AG09309 (cell line): ENCODE measurements at regions not wholly inside any gene's neighbourhood (a gene's known extent, or its start where the extent isn't known, plus 50 kb on each side); places are given as distances from the start of the nearest gene placed in this dataset.
"Not testable (repeated sequence)": the region's sequence is repeated elsewhere in the genome, so short reads cannot be mapped to it uniquely, and the experiment has no call there.

Experiments used
- DNase-seq: peaks from one replicate; pipeline ENCODE4 v3.0.0-alpha.2; 2010; ENCODE audit warnings: low read depth
- H3K4me3 ChIP-seq: 2 replicates; pipeline ENCODE4 v1.5.1; 2011; ENCODE audit warnings: mild to moderate bottlenecking, low read depth, low read length, moderate library complexity; ENCODE audit not compliant: control insufficient read depth
- TF ChIP-seq, protein P1 (sequence below): IDR thresholded peaks from 2 replicates; pipeline ENCODE4 v1.5.1; 2011; ENCODE audit warnings: mild to moderate bottlenecking, low read depth, low read length, inconsistent platforms; ENCODE audit not compliant: insufficient read depth, control insufficient read depth; ENCODE audit errors: missing control alignments

DNA sequence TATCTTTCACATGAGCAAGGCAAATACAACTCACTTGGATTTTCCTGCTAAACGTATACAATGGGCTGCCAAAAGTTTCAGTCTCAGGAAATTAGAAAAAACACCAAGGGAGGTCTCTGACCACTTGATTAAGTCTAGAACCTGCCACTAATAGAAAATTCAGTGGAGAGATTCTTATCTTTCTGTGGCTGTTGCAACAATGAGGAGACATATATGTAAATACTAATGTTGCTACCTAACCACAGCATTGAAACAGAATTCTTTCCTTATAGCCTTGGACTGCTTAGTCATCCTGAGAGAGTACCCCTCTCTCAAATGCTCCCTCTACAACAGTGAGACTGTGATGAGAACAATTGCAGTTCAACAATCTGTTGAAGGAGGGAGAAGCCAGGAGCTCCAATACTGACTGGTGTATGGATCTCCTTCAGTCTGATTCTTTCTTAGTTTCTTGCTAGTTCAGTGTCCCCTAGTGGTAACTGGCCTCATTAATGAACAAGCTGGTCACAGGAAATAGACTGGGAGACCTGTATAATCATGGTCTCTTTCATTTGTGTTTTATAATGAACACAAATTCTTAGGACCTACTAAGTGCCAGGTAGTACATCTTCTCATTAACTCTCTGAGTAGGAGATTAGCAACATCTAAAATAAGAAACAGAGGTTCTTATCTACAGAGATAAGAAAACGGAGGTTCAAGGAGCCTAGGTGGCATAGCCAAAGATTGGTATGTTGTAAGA lies 164.5 kb downstream of the SLC38A4 start:
- DNase-seq: peak; percentile 71
- TF ChIP-seq, protein P1, sequence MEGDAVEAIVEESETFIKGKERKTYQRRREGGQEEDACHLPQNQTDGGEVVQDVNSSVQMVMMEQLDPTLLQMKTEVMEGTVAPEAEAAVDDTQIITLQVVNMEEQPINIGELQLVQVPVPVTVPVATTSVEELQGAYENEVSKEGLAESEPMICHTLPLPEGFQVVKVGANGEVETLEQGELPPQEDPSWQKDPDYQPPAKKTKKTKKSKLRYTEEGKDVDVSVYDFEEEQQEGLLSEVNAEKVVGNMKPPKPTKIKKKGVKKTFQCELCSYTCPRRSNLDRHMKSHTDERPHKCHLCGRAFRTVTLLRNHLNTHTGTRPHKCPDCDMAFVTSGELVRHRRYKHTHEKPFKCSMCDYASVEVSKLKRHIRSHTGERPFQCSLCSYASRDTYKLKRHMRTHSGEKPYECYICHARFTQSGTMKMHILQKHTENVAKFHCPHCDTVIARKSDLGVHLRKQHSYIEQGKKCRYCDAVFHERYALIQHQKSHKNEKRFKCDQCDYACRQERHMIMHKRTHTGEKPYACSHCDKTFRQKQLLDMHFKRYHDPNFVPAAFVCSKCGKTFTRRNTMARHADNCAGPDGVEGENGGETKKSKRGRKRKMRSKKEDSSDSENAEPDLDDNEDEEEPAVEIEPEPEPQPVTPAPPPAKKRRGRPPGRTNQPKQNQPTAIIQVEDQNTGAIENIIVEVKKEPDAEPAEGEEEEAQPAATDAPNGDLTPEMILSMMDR: peak; percentile 83
- no peak overlapping the region for H3K4me3 ChIP-seq

DNA sequence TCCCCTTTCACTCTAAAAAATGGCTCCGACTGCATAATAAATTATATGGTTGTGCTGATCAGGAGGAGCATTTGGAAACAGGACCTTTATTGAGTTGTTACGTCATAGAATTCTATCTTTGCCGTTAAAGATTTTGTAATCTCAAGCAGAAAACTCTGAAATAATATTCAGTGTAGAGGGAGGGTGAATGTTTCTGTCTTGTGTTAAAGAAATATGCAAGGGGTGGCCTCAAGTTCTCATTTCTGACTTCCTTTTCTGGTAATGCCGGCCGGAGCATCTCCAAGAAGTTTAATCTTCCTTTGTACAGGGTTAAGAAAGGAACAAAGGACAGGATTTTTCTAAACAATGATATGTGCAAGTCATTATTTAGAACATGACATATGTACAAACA lies 165.1 kb downstream of the SLC38A4 start:
- TF ChIP-seq, protein P1: no peak
- H3K4me3 ChIP-seq: no peak overlapping the region
- DNase-seq: no peak

DNA sequence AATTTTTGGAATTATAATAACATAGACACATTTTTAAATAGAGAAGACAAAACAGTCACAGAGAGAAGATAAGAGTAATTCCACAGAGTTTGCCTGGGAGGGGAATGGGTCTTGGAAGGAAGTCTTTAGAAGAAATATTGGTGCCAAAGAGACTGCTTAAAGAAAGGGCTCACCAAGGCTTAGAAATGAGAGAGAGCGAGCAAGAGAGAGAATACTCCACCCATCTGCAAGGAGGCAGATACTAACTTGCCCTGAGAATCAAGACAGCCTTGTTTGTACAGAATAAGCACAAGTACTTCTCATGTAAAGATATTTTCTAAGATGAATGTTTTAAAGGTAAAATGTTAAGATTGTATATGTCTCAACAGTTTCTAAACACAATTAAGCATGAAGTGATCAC lies 165.5 kb downstream of the SLC38A4 start:
- no peak for DNase-seq
- H3K4me3 ChIP-seq: no peak overlapping the region
- TF ChIP-seq, protein P1: no peak

DNA sequence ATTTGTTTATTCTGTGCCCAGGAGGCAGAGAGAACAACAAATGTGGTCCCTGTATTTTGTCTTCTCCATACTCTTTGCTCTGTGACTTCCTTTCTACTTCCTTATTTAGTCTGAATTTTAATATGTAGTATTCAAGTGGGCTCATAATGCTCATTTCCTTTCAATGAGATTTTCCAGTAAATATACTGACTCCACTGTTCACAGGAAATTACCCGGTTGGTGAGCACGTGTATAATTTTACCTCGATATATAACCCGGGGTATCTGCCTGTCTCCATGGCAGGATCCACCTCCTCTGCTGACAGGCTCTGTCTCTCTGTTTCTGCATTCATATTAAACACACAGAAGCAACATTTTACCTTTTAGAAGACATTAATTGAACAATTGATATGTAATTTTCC lies 166.0 kb downstream of the SLC38A4 start:
- no peak for DNase-seq
- TF ChIP-seq, protein P1: no peak
- H3K4me3 ChIP-seq: no peak overlapping the region

DNA sequence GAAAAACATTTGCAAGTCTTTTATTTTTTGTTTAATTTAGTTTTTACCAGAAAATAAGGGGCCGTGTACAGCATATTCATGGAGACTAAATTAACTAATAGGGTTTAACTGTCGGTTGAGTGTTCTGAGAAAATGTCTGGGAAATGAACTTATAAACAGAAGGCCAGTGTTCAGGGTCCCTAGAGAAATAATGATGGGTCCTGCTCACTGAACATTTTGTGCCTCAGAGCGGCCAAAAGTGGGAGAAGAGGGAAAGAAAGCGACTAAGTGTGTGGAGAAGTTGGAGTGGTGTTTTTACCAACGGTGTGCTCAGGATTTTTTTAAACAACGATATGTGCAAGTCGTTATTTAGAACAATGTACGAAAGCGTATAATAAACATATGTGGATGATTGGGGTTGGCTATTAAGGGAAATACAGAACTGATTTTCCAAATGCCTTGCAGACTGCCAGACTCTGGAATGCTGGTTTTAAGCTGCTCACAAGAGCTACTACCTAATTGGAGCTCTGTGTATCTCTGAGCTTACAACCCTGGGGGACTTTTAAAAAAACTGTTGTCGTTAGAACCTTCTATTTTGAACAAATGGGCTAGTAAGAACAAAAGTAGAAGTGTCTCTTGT lies 166.7 kb downstream of the SLC38A4 start:
- DNase-seq: no peak
- H3K4me3 ChIP-seq: no peak overlapping the region
- TF ChIP-seq, protein P1: no peak

DNA sequence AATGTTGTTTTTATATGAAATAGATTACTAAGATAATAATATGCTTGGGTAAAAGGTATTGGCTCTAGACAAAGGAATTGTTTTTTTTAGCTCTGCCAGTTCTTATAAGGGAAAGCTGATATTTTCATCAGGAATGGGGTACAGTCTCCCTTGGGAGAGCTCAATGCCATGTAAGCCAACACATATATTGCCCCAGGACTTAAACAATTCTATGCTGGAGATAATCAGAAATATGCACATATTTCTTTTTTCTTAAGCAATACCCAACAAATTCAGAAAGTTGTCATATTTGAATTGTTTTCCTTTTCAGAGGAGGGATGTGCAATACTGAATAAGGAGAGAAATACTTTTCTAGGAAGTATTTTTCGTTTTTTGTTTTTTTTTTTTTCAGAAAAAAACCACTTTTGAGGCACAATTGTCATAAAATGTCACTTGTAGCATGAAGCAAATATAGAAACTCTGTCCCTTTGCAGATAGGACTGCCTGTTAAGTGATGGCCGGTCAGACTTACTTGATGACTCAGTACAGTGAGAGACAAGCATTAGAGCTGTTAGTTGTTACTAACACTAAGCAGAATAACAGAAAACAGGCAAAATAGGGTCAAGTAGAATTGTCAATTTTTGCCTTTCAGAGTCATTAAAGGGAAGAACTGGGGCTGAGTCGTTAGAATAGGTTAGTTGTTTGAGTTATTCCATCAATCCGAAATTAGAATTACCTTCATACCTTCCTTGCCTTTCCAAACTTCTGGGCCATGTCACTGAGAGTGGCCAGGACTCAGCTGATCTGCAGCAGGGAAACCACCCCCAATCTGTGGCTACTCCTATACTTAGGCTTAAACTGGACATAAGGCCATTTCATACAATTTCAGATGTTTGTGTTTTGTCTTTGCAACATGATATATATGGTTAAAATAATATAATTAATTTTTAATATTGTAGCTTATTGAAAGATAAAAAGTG lies 168.1 kb downstream of the SLC38A4 start:
- no peak overlapping the region for H3K4me3 ChIP-seq
- DNase-seq: no peak
- TF ChIP-seq, protein P1: no peak

DNA sequence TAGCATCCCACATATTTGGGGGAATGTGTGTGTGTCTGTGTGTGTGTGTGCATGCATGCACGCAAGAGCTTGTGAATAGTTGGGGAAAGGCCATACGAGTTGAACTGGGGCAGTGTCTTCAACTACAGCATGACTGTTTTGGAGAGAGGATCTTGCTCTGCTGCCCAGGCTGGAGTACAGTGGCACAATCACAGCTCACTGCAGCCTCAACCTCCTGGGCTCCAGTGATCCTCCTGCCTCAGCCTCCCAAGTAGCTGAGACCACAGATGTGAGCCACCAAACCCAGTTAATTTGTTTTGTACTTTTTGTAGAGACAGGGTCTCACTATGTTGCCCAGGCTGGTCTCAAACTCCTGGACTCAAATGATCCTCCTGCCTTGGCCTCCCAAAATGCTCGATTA lies 169.8 kb downstream of the SLC38A4 start:
- DNase-seq, H3K4me3 ChIP-seq: not testable (repeated sequence)
